Thoracic aorta (tissue), 2 donors: ENCODE measurements at regions not wholly inside any gene's neighbourhood (a gene's known extent, or its start where the extent isn't known, plus 50 kb on each side); places are given as distances from the start of the nearest gene placed in this dataset.
"Not testable (repeated sequence)": the region's sequence is repeated elsewhere in the genome, so short reads cannot be mapped to it uniquely, and the experiment has no call there.

ENCODE experiments used
- ATAC-seq: fragments of 150-250 bp; one replicate; pipeline ENCODE4 v1.8.0; 2017; ENCODE audit warnings: low read depth; ENCODE audit not compliant: insufficient number of reproducible peaks, low FRiP score
- DNase-seq: peaks from one replicate; pipeline ENCODE4 v3.0.0-alpha.2; 2020; ENCODE audit warnings: low spot score
- H3K27ac ChIP-seq, 2 donors: fragments of 200-600 bp; sonication (generic); 1 replicate in 1 of 2; 2 replicates in 1 of 2; pipeline ENCODE4 v1.5.1; 2016; ENCODE audit warnings: mild to moderate bottlenecking in 2 of 2, moderate library complexity in 2 of 2
- H3K27me3 ChIP-seq: fragments of 200-600 bp; sonication (generic); replicated peaks from 2 replicates; pipeline ENCODE4 v1.6.0; 2016; ENCODE audit warnings: mild to moderate bottlenecking; ENCODE audit not compliant: insufficient read depth
- H3K36me3 ChIP-seq: fragments of 200-600 bp; sonication (generic); one replicate; pipeline ENCODE4 v1.5.1; 2016
- H3K4me1 ChIP-seq, 2 donors: fragments of 200-600 bp; sonication (generic); 1 replicate in 1 of 2; 2 replicates in 1 of 2; pipeline versions ENCODE4 v1.5.1 to v1.6.0; 2016; ENCODE audit warnings: low read depth in 2 of 2, mild to moderate bottlenecking in 1 of 2; ENCODE audit not compliant: control insufficient read depth in 1 of 2
- H3K4me3 ChIP-seq: fragments of 200-600 bp; sonication (generic); 2 replicates; pipeline ENCODE4 v1.5.1; 2016; ENCODE audit warnings: mild to moderate bottlenecking
- H3K9me3 ChIP-seq: fragments of 200-600 bp; sonication (generic); 2 replicates; pipeline ENCODE4 v1.5.1; 2016
- TF ChIP-seq, protein P1 (sequence below): fragments of 200-600 bp; sonication (generic); IDR thresholded peaks from one replicate; pipeline ENCODE4 v1.5.1; 2019; ENCODE audit warnings: antibody characterized with exemption

DNA sequence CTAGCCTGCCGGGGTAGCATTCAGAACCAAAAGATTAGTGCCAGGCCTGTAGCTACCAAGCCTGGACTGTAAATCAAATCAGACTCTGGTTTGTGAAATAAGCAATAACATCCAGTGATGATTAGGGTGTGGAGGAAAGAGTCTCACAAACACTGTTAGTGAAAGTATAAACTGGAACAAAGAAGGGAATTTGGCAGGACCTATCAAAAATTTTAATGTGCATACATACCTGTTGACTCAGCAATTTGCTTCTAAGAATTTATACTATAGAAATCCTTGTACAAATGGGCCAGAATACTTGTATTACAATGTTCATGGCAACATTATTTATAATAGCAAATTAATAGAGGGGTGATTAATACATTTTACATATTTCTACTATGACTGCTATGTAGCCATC lies 109.8 kb upstream of the WARS2 start:
- DNase-seq (no peak), ATAC-seq (no peak)
- Histone ChIP-seq H3K4me1 (no peaks in the 10 kb centered on the region), H3K4me3 (no peak overlapping the region), H3K27ac (no peak overlapping the region), H3K27me3 (no peaks in the 10 kb centered on the region), H3K36me3 (no peaks in the 10 kb centered on the region), H3K9me3 (no peaks in the 10 kb centered on the region)
- TF ChIP-seq, protein P1, sequence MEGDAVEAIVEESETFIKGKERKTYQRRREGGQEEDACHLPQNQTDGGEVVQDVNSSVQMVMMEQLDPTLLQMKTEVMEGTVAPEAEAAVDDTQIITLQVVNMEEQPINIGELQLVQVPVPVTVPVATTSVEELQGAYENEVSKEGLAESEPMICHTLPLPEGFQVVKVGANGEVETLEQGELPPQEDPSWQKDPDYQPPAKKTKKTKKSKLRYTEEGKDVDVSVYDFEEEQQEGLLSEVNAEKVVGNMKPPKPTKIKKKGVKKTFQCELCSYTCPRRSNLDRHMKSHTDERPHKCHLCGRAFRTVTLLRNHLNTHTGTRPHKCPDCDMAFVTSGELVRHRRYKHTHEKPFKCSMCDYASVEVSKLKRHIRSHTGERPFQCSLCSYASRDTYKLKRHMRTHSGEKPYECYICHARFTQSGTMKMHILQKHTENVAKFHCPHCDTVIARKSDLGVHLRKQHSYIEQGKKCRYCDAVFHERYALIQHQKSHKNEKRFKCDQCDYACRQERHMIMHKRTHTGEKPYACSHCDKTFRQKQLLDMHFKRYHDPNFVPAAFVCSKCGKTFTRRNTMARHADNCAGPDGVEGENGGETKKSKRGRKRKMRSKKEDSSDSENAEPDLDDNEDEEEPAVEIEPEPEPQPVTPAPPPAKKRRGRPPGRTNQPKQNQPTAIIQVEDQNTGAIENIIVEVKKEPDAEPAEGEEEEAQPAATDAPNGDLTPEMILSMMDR: no peak

DNA sequence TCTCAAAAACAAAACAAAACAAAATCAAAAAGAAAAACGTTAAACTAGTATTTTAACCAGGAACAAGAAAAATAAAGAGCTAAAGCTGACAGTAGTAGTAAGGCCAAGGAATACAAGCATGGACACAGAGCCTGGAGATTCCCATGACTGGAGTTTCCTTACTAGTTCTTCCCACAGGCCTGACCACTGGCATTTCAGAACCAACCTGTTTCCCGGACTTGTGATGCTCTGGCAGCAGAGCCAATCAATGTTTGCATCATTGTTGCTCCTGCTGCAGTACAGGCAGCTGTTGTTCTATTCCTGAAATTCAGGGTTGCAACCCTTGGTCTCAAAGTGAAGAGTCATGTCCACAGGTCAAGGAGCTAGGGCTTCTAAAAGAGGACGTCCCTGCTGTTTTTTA lies 111.3 kb upstream of the WARS2 start:
- Histone ChIP-seq H3K27me3 (no peaks in the 10 kb centered on the region), H3K4me1 (no peaks in the 10 kb centered on the region), H3K36me3 (no peaks in the 10 kb centered on the region), H3K9me3 (no peaks in the 10 kb centered on the region), H3K27ac (no peak overlapping the region), H3K4me3 (no peak overlapping the region)
- DNase-seq (no peak), ATAC-seq (no peak)
- TF ChIP-seq, protein P1: no peak

DNA sequence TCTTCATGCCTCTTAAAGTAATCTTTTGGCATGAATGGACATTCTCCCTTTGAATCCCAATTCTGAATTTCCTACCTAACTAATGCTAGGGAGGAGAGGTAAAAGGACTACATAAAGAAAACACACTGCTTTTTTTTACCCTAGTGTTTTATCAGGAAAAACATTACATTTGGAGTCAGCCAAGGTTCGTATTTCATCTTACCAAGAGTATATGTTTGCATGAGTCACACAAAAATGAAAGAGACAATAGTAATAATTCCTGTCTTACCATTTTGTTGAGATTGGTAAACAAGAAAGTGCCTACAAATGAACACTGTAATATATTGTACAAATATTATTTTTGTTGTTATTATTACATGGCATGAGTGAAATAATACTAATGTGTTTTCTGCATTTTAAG lies 112.9 kb upstream of the WARS2 start:
- DNase-seq (no peak), ATAC-seq (no peak)
- Histone ChIP-seq H3K27me3 (no peaks in the 10 kb centered on the region), H3K36me3 (no peaks in the 10 kb centered on the region), H3K9me3 (no peaks in the 10 kb centered on the region), H3K4me3 (no peak overlapping the region), H3K4me1 (no peaks in the 10 kb centered on the region), H3K27ac (no peak overlapping the region)
- TF ChIP-seq, protein P1: no peak

DNA sequence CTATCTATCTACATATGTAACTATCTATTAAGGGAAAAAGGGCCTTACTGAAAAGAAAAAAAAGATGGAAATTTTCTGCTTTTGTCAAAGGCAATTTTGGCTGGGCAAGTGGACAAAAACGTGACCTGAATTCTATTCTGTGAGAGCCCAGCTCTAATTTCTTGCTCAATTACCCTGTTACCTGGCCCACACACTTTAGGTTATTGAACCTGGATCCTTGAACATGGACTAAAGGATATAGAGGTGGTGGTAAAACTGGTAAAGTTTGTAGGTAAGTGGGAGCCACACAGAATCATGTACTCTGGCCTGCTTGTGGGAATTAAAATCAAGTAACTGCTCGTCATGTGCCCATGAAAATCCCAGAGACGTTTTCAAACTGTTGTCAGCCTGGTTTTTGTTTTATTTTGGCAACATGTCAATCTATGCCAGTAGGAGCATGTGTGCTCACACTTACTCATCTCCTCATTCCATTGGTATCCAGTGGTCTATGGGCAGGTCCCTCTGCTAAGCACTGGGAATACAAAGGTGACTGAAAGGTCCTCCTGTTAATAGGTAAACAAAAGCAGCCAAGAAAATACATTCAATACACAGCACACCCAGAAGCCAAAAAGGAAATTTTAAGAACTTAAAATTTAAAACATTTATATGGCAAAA lies 113.7 kb upstream of the WARS2 start:
- no peak for DNase-seq
- TF ChIP-seq, protein P1: no peak
- no peaks in the 10 kb centered on the region for H3K36me3 ChIP-seq

DNA sequence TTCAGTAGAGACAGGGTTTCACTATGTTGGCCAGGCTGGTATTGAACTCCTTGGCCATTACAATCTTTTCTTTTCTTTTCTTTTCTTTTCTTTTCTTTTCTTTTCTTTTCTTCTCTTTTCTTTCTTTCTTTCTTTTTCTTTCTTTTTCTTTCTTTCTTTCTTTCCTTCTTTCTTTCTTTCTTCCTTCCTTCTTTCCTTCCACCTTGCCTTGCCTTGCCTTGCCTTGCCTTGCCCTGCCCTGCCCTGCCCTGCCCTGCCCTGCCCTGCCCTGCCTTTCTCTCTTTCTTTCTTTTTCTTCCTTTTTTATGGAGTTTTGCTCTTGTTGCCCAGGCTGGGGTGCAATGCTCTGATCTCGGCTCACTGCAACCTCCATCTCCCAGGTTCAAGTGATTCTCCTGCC lies 112.5 kb upstream of the HAO2 start:
- H3K9me3 ChIP-seq, H3K27ac ChIP-seq, H3K36me3 ChIP-seq, H3K4me3 ChIP-seq, H3K27me3 ChIP-seq, DNase-seq, ATAC-seq, H3K4me1 ChIP-seq: not testable (repeated sequence)

More for the DNA sequence above, 113.7 kb upstream of the WARS2 start:
- Histone ChIP-seq H3K9me3 (no peaks in the 10 kb centered on the region), H3K27me3 (no peaks in the 10 kb centered on the region), H3K4me3 (no peak overlapping the region), H3K4me1 (no peaks in the 10 kb centered on the region), H3K27ac (no peak overlapping the region)
- no peak for ATAC-seq

DNA sequence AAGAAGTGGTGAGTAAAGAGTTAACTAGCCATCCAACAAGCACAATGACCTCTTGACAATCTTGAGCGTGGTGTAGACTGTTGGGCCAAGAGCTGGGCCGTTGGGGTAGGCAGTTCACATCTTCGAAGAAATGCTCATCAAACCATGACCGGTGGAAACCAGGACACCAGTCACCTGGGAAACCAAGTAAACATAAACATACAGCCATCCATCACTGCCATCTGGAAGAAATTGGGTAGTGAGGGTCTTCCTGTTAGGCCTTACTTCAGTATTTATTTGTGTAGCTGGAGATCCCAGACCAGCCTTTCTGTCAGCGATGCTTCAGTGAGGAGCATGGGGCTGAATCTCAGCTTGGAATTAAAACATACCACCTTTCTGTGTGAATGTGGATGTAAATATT lies 108.1 kb upstream of the HAO2 start:
- ATAC-seq (no peak), DNase-seq (no peak)
- H3K36me3 ChIP-seq: no peaks in the 10 kb centered on the region
- H3K27ac ChIP-seq: no peak overlapping the region
- H3K9me3 ChIP-seq: no peaks in the 10 kb centered on the region
- no peak overlapping the region for H3K4me3 ChIP-seq
- H3K4me1 ChIP-seq: no peaks in the 10 kb centered on the region
- TF ChIP-seq, protein P1: no peak
- no peaks in the 10 kb centered on the region for H3K27me3 ChIP-seq
